Gastroesophageal sphincter (tissue), 3 donors: ENCODE measurements at regions not wholly inside any gene's neighbourhood (a gene's known extent, or its start where the extent isn't known, plus 50 kb on each side); places are given as distances from the start of the nearest gene placed in this dataset.

Experiments used
- POLR2AphosphoS5 ChIP-seq: sonication (generic); formaldehyde crosslinking; IDR thresholded peaks from one replicate; pipeline ENCODE4 v1.6.1; 2017; ENCODE audit warnings: antibody characterized with exemption
- TF ChIP-seq, protein P1 (sequence below), 4 experiments: fragments of 200-600 bp in 2 of 4; fragments of 450-650 bp in 2 of 4; sonication (generic) in 1 of 4; IDR thresholded peaks; one replicate each; pipeline ENCODE4 v1.5.1; 2017 to 2019; ENCODE audit warnings: antibody characterized with exemption in 4 of 4, mild to moderate bottlenecking in 2 of 4, moderate library complexity in 2 of 4

GRCh38 chr2:175576875-175577274 lies 395.4 kb upstream of the ATP5MC3 start:
- TF ChIP-seq, protein P1, sequence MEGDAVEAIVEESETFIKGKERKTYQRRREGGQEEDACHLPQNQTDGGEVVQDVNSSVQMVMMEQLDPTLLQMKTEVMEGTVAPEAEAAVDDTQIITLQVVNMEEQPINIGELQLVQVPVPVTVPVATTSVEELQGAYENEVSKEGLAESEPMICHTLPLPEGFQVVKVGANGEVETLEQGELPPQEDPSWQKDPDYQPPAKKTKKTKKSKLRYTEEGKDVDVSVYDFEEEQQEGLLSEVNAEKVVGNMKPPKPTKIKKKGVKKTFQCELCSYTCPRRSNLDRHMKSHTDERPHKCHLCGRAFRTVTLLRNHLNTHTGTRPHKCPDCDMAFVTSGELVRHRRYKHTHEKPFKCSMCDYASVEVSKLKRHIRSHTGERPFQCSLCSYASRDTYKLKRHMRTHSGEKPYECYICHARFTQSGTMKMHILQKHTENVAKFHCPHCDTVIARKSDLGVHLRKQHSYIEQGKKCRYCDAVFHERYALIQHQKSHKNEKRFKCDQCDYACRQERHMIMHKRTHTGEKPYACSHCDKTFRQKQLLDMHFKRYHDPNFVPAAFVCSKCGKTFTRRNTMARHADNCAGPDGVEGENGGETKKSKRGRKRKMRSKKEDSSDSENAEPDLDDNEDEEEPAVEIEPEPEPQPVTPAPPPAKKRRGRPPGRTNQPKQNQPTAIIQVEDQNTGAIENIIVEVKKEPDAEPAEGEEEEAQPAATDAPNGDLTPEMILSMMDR (IDR thresholded peaks at IDR 0.05), result no peak
- TF ChIP-seq POLR2AphosphoS5, result no peak
